NCI-H2196 treated with DMSO at 0.1 percent for 48 hours (cell line): ENCODE measurements at regions not wholly inside any gene's neighbourhood (a gene's known extent, or its start where the extent isn't known, plus 50 kb on each side); places are given as distances from the start of the nearest gene placed in this dataset.

ENCODE experiments used
- DNase-seq: peaks from one replicate; lab custom pipeline; 2025; ENCODE audit not compliant: unreplicated experiment; lab: John Stamatoyannopoulos, UW

GRCh38 chr13:90187478-90188350 is 1159.8 kb upstream of the MIR17HG start:
- no peak for DNase-seq

- DNase-seq: no peak
Observed at GRCh38 chr13:90188351-90188636, 1159.2 kb upstream of the MIR17HG start.

- DNase-seq: no peak
Observed at GRCh38 chr13:90197722-90198121, 1149.8 kb upstream of the MIR17HG start.

- no peak for DNase-seq
Observed at GRCh38 chr13:90201202-90201601, 1146.3 kb upstream of the MIR17HG start.

DNA sequence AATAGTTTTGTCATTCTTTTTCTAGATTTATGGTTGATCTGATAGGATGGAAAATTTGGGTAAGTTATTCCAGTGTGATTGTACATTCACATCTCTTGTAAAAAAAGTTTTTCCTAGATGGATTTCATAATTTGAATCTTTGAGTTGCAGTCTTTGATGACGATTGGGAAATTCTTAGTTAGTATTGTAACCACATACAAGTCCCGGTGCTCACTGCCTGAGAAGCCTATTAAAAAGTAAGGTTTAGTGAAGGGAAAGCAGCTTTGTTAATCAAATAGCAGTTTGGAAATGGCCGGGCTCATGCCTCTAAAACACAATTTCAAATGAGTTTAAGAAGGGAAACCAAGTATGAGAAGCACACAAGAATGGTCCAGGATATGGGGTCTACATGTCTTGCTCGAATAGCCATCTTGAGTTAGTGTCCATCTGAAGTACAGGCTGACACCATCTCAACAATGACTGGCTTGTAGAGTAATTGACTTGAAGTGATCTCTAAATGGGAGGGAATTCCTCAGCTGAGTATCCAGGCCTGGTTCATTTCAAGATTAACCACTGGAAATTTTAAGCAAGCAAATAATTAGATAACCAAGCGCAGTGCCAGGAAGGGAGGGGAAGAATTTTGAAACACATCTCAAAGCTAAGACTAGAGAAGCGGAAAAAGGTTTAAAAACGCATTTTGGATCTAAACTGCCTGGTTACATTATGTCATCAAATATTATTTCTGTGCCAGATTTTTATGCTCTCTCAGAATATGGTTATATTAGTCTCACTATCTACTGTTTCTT is 1145.6 kb upstream of the MIR17HG start:
- DNase-seq: no peak

GRCh38 chr13:90205081-90205480 is 1142.4 kb upstream of the MIR17HG start:
- DNase-seq: no peak

GRCh38 chr13:90205911-90206310 is 1141.6 kb upstream of the MIR17HG start:
- DNase-seq: no peak

- DNase-seq: no peak
Observed at GRCh38 chr13:90217275-90217674, 1130.2 kb upstream of the MIR17HG start.

GRCh38 chr13:90222758-90223157 is 1124.7 kb upstream of the MIR17HG start:
- no peak for DNase-seq

DNA sequence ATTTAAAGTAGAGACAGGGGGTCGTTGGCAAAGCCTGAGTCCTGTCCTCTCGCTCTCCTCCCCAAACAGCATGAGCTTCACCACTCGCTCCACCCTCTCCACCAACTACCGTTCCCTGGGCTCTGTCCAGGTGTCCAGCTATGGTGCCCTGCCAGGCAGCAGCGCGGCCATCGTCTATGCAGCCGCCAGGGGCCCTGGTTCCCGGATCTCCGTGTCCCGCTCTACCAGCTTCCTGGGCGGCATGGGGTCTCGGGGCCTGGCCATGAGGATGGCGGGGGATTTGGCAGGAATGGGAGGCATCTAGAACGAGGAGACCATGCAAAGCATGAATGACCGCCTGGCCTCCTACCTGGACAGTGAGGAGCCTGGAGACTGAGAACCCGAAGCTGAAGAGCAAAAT is 1117.2 kb upstream of the MIR17HG start:
- no peak for DNase-seq

DNA sequence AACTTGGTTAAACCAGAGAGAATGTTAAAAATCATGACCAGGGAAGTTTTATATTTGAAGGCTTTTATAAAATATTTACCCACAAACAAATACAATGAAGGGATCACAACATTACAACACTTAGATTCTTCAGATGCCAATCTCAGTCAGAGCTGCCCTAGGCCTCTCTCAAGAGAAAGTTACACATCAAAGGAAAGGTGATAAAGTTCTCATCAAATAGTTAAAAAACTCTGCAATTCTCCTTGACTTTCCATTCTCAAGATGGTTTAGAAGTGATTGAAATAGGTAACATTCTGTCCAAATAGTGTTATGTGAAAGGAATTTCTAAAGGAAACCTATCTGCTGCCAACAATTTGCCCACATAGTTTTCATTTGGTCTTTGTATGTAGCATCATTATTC is 1115.2 kb upstream of the MIR17HG start:
- no peak for DNase-seq

DNA sequence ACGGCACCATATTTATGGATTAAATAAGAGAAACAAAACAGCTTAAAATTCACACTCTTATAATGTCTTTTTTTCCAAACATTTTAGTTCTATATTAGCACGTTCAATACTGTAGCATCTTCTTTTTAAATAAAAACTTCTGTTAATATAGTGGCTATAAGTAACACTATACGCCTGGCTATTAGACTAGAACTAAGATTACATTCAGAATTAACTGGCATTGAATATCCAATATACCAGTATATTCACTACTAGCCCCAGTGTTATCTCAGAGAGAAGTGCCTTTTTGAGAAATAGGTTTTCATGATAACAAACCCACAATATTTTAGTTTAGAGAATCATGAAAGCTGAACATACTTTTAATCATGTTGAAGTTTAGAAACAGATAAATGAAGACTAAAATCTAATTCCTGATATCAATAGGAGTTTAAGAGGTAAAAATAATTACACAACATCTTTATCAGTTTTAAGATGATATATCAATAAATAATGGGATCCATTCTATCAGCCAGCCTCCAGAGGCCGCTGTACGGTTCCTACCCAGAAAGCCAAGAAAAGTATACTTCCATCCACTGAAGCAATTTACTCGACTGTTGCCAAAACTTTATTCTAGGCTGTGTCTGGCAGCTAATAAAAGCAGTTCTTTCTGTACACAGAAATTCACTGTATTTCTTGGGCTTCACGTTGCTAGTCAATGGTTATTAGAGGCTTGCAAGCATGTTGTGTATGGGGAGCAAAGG is 1113.4 kb upstream of the MIR17HG start:
- no peak for DNase-seq

DNA sequence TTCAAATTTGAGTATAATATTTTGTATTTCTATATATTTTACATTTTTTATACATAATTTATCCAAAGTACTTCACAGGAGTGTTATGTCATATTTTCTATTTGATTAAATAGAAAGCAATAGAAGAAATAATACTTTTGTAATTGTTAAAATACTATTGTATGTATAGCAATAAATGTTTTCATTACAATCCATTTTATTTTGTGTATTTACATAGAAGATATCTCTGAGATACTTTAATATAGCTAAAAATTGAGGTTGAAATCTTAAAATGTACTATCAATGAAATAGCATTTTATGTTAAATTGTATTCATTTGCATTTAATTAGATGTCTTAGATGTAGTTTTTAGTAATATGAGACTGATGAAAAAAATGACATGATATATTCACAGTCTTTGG is 1109.6 kb upstream of the MIR17HG start:
- no peak for DNase-seq

DNA sequence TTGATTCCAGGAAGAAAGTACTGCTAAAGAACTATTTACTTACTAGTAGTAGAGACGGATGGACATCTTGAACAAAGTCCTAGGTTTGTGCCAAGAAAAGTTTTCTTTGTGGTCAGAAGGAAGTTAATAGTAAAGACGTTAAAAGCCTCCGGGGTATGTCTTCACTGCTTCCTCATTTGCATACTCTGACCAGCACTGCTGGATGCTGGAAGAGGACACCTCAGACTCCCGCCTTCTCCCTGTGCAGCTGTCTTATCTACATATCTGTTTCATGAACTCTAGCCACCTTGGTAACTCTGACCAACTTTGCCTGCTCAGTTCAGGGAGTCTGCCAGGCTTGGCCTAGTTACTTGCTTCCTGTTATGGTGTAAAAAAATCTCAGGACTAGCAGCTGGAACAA is 1109.1 kb upstream of the MIR17HG start:
- no peak for DNase-seq

- no peak for DNase-seq
Observed at GRCh38 chr13:90239130-90239529, 1108.4 kb upstream of the MIR17HG start.

GRCh38 chr13:90246005-90246404 is 1101.5 kb upstream of the MIR17HG start:
- no peak for DNase-seq

DNA sequence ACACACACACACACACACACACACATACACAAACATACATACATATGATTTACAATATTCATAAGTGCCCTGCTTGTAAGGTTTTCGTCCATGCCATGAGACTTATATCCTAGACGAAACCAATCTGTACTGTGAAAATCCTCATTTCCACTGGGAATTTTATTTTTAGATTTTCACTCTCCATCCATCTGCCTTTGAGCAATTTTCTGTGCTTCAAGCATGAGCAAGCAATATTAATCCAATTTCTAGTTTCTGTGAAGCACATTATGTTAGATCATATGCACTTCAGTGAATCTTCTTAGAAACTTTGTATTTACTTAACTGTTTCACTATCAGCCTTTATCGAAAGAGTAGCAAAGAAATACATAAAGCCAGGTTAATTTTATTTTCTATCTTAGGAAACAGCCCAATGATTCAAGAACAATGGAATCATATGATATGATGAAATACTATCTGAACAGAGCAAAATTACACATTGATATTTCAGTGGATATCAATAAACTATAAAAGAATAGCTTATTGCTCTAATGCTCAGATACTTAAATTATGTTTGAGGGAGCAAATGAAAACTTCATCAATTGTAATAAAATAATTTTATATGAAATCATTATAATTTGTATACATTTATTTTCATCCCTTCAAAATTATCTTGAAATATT is 1100.7 kb upstream of the MIR17HG start:
- DNase-seq: no peak

- DNase-seq: no peak
Observed at GRCh38 chr13:90253806-90254205, 1093.7 kb upstream of the MIR17HG start.

DNA sequence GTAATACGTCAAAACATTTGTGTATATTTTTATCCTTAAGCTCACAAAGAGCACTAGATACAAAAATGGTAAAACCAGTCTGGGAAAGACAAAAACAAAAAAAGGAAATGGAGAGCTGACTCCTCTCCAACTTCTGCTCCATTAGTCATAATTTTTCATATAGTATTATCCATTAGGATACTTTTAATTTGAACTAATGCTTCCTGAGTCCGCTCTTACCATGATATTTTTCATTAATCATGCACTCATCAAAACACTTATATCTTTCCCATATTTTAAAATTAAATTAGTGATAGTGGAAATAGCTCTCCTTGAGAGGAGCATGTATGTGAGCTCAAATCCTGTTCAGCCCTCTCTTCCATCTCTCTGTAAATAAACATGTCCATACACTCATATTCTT is 1093.0 kb upstream of the MIR17HG start:
- DNase-seq: no peak

DNA sequence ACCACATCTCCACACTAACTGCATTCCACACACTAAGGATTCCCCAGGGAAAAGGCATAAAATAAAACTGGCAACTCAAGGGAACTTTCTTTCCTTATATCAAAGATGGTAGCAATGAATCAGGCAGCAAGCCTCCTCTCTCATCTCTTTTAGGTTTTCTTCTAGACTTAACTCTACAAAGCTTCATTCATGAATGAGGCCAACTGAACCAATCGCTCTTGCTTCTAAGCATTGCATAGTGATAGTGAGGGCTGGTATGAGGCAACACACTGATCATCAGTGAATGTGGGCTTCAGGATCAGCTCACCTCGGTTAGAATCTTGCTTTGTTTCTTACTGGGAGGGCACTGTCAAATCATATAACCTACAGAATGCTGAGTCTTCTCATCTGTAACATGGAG is 1090.7 kb upstream of the MIR17HG start:
- DNase-seq: no peak

DNA sequence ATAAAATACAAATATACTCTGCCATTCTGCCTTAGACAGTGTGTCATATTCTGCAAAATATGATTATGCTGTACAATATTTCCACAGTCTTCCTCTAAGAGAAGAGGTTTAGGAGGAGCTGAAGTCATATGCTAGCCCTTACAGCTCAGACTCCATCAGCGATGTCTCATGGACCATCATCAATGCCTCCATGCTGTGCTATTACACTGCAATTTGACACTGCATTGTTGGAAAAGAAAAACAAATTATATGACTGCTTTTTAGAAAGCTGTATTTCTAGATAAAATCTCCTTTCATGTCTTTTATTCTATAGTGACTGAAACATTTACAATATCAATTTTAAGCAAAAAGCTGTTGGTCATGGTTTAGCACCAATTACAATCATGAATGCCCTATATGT is 1089.4 kb upstream of the MIR17HG start:
- no peak for DNase-seq
